ENCODE measurements at regions not wholly inside any gene's neighbourhood (a gene's known extent, or its start where the extent isn't known, plus 50 kb on each side); places are given as distances from the start of the nearest gene placed in this dataset.

DNA sequence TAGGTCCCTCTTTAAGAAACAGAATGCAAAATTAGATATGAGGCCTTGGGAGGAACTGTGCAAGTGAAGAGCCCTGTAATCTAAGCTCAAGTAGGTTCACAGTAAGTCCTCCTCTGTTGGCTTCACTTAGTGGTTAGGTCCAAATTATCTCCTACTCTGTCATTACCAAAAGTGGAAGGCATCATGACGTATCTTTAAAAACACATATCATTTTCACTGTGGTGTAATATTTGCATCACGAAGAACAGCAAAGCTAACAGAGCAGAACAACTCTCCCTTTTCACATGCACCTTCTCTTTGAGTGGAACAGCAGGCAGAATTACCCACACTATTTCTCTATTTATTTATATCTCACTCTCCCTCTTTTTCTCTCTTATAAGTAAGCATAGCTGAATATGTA lies 240.5 kb upstream of the CCNH start:
- TF ChIP-seq, protein P1, sequence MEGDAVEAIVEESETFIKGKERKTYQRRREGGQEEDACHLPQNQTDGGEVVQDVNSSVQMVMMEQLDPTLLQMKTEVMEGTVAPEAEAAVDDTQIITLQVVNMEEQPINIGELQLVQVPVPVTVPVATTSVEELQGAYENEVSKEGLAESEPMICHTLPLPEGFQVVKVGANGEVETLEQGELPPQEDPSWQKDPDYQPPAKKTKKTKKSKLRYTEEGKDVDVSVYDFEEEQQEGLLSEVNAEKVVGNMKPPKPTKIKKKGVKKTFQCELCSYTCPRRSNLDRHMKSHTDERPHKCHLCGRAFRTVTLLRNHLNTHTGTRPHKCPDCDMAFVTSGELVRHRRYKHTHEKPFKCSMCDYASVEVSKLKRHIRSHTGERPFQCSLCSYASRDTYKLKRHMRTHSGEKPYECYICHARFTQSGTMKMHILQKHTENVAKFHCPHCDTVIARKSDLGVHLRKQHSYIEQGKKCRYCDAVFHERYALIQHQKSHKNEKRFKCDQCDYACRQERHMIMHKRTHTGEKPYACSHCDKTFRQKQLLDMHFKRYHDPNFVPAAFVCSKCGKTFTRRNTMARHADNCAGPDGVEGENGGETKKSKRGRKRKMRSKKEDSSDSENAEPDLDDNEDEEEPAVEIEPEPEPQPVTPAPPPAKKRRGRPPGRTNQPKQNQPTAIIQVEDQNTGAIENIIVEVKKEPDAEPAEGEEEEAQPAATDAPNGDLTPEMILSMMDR (conservative IDR thresholded peaks at IDR 0.05) = no peak
- no peak overlapping the region for H3K27ac ChIP-seq

DNA sequence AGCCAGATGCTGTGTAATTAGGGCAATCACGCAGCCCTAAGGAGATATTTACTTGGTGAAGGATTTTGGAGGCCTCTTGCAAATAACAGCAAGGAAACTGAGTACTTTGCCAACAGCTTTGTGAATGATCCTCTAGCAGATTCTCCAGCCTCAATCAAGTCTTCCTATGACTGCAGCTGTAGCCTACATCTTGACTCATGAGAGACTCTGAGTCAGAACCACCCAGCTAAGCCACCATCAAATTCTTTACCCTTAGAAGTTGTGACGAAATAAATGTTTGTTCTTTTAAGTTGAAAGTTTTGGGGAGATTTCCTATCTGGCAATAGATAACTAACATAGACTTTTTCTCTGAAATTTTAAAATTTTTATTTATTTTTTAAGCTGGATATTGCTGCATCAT lies 237.6 kb upstream of the CCNH start:
- H3K27ac ChIP-seq = no peak overlapping the region
- TF ChIP-seq, protein P1 (conservative IDR thresholded peaks at IDR 0.05) = no peak

DNA sequence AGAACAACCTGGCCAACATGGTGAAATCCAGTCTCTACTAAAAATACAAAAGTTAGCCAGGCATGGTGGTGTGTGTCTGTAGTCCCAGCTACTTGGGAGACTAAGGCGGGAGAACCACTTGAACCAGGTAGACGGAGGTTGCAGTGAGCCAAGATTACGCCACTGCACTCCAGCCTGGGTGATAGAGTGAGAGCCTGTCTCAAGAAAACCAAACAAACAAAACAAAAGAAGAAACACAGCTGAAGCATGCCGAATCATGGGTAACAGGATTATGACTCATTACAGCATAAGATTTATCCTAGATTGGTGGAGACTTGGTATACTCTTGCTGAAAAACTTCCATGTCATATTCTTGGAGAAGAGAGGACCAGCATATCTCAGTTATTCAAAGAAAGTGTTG lies 236.7 kb upstream of the CCNH start:
- TF ChIP-seq, protein P1 (conservative IDR thresholded peaks at IDR 0.05) = no peak
- H3K27ac ChIP-seq = no peak overlapping the region

DNA sequence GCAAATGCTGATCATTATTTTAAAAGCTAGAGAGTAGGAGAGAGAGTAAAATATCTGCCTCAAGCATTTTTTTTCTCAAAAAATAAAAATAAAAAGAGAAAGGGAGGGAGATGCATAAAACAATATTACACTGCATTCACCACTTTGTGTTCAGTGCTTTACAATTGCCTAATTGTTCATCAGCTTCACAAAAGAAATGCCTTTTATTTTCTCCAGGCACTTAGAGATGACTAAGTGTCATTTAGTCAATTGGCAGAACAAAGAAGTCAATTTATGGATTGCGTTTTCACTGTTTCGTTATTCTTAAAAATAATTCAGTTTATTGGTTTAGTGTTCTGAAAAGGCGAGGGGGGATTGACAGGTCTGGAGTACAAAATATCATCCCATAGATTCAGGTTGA lies 232.5 kb upstream of the CCNH start:
- TF ChIP-seq, protein P1 (conservative IDR thresholded peaks at IDR 0.05) = no peak

DNA sequence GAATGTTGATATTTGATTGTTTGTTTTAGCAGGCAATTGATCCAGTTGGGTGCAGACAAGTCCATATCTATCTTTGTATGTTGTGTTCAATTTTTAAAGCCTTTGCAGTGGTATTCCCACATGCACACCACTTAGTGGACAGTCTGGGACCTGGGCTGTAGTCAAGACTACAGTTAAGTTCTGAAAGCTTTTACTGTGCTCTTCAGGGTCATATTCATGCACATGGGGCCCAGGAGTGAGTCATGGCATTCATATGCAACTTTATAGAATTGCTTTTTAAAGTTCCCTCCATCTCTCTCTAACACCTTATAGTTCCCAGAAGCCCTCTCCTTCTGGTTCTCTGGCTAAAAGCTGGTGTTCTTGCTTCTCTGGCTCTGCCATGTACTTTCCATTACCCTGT lies 228.2 kb upstream of the CCNH start:
- TF ChIP-seq, protein P1 (conservative IDR thresholded peaks at IDR 0.05) = no peak

More for the DNA sequence above, 232.5 kb upstream of the CCNH start:
- no peak overlapping the region for H3K27ac ChIP-seq

DNA sequence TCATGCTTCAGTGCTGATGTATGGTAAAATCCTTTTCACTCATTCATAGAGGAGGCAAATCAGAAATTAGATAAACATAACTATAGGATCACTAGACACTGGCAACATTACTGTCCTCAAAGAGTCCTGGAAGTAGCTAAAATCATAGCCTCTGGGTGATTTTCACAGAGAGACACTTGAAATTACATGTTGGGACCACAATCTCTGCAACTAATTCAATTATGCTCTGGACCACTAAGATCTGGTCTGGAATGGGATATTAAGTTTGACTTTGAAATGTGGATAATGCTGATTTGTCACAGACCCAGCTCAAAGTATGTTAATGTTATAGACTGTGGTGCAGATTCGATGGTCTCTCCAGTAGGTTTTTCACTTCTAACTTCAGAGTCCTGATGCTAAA lies 214.6 kb upstream of the CCNH start:
- H3K27ac ChIP-seq = no peak overlapping the region
- TF ChIP-seq, protein P1 (conservative IDR thresholded peaks at IDR 0.05) = no peak

More for the DNA sequence above, 228.2 kb upstream of the CCNH start:
- H3K27ac ChIP-seq = no peak overlapping the region

DNA sequence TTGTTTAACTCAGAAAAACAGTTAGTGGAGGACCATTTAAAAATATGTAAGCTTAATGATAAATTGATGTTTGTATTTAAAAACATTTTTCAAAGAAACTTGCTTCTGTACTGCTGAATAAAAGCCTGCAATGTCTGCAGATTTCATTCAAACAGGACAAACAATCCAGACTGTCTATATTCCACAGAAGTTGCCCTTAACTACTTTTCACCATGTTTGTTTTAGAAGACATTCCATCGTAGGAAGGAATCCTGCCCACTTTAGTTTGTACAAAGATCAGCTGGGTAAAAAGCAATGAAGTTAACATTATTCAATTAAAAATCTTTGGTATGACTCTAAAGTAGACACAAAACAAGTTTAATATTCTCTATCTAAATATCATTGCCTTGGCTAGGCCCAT lies 195.7 kb upstream of the CCNH start:
- TF ChIP-seq, protein P1 (conservative IDR thresholded peaks at IDR 0.05) = no peak
- H3K27ac ChIP-seq = peak overlapping the region; percentile 58

DNA sequence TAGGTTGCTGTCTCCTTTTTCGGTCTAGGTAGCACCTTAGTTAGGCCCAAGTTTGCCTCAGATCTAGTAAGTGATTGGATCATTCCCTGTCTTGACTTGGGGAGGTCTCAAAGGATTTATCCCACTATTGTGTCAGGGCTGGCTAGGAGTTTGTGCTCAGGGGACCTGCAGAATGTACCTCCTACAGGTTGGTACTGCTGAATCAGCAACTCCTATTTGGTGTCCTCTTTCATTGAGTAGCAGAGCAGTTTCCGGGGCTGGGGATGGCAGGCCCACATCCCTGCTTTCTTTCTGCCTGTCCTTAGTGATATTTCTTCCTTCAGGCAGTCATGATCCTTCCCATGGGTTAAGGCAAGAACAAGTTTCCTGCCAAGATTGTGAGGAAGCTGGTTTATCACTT lies 192.9 kb upstream of the CCNH start:
- TF ChIP-seq, protein P1 (conservative IDR thresholded peaks at IDR 0.05) = no peak
- H3K27ac ChIP-seq = no peak overlapping the region

Measured in VCaP (cell line).